RPMI8226 (cell line): ENCODE measurements at regions not wholly inside any gene's neighbourhood (a gene's known extent, or its start where the extent isn't known, plus 50 kb on each side); places are given as distances from the start of the nearest gene placed in this dataset.
"Not testable (repeated sequence)": the region's sequence is repeated elsewhere in the genome, so short reads cannot be mapped to it uniquely, and the experiment has no call there.

Experiments used
- DNase-seq: peaks from one replicate; pipeline ENCODE4 v3.0.0-alpha.2; 2015

GRCh38 chr11:87870086-87870485 is 305.2 kb downstream of the RAB38 start:
- no peak for DNase-seq

GRCh38 chr11:87866951-87867350 is 308.3 kb downstream of the RAB38 start:
- DNase-seq: no peak

- DNase-seq: no peak
Measured at GRCh38 chr11:87861030-87861429, 314.2 kb downstream of the RAB38 start.

GRCh38 chr11:87859636-87860035 is 315.6 kb downstream of the RAB38 start:
- peak; percentile 58 for DNase-seq

- DNase-seq: no peak
Measured at GRCh38 chr11:87851827-87852226, 323.4 kb downstream of the RAB38 start.

GRCh38 chr11:87851234-87851633 is 324.0 kb downstream of the RAB38 start:
- DNase-seq: no peak

GRCh38 chr11:87849216-87849615 is 326.0 kb downstream of the RAB38 start:
- DNase-seq: no peak

- no peak for DNase-seq
Measured at GRCh38 chr11:87840786-87841185, 334.5 kb downstream of the RAB38 start.

GRCh38 chr11:87832211-87832610 is 343.0 kb downstream of the RAB38 start:
- no peak for DNase-seq

GRCh38 chr11:87820011-87820410 is 355.2 kb downstream of the RAB38 start:
- no peak for DNase-seq

- no peak for DNase-seq
Measured at GRCh38 chr11:87819151-87819550, 356.1 kb downstream of the RAB38 start.

- no peak for DNase-seq
Measured at GRCh38 chr11:87812571-87813365, 362.5 kb downstream of the RAB38 start.

- no peak for DNase-seq
Measured at GRCh38 chr11:87810486-87810885, 364.8 kb downstream of the RAB38 start.

GRCh38 chr11:87809256-87809655 is 366.0 kb downstream of the RAB38 start:
- DNase-seq: no peak

GRCh38 chr11:87804176-87804575 is 371.1 kb downstream of the RAB38 start:
- no peak for DNase-seq

GRCh38 chr11:87803748-87804147 is 371.5 kb downstream of the RAB38 start:
- DNase-seq: no peak

GRCh38 chr11:87784862-87785261 is 390.4 kb downstream of the RAB38 start:
- not testable (repeated sequence) for DNase-seq

GRCh38 chr11:87780068-87780413 is 395.2 kb downstream of the RAB38 start:
- DNase-seq: no peak

GRCh38 chr11:87779276-87780067 is 395.8 kb downstream of the RAB38 start:
- DNase-seq: no peak

- no peak for DNase-seq
Measured at GRCh38 chr11:87778357-87778756, 396.9 kb downstream of the RAB38 start.

GRCh38 chr11:87775036-87775435 is 400.2 kb downstream of the RAB38 start:
- DNase-seq: no peak

GRCh38 chr11:87769661-87770060 is 405.6 kb downstream of the RAB38 start:
- DNase-seq: no peak

- DNase-seq: no peak
Measured at GRCh38 chr11:87767615-87768014, 407.6 kb downstream of the RAB38 start.

- DNase-seq: not testable (repeated sequence)
Measured at GRCh38 chr11:87764075-87764474, 411.2 kb downstream of the RAB38 start.
